SU-DHL-6 (cell line): ENCODE measurements at regions not wholly inside any gene's neighbourhood (a gene's known extent, or its start where the extent isn't known, plus 50 kb on each side); places are given as distances from the start of the nearest gene placed in this dataset.

ENCODE experiments used
- H2AFZ ChIP-seq: fragments of 200-600 bp; sonication (generic); 2 replicates; pipeline ENCODE4 v1.6.1; 2014; ENCODE audit warnings: low read depth, mild to moderate bottlenecking, moderate library complexity, mixed read lengths, antibody characterized with exemption, low read length; ENCODE audit not compliant: severe bottlenecking
- H3F3A ChIP-seq: fragments of 200-600 bp; shearing (Covaris generic); 2 replicates; pipeline ENCODE4 v1.6.0; 2016; ENCODE audit warnings: antibody characterized with exemption, mild to moderate bottlenecking; ENCODE audit not compliant: insufficient read depth
- H3K27ac ChIP-seq: fragments of 200-600 bp; sonication (generic); 2 replicates; pipeline ENCODE4 v1.5.1; 2016; ENCODE audit warnings: low read depth, mild to moderate bottlenecking, low read length, moderate library complexity, mixed read lengths
- H3K27me3 ChIP-seq: fragments of 200-600 bp; sonication (generic), shearing (Covaris generic); 2 replicates; pipeline ENCODE4 v1.6.0; 2014; ENCODE audit warnings: mild to moderate bottlenecking, low read length
- H3K36me3 ChIP-seq: fragments of 200-600 bp; sonication (generic); 2 replicates; pipeline ENCODE4 v1.6.1; 2014; ENCODE audit warnings: mild to moderate bottlenecking, low read length, mixed read lengths
- H3K4me2 ChIP-seq: fragments of 300-600, 200-600 bp; shearing (Covaris generic), sonication (generic); 2 replicates; pipeline ENCODE4 v1.6.0; 2014; ENCODE audit warnings: low read length, low read depth, mild to moderate bottlenecking; ENCODE audit not compliant: poor library complexity, severe bottlenecking
- H3K4me3 ChIP-seq: fragments of 200-600 bp; sonication (generic); 2 replicates; pipeline ENCODE4 v1.5.1; 2014; ENCODE audit warnings: antibody characterized with exemption, low read length, mild to moderate bottlenecking, mixed read lengths; ENCODE audit not compliant: insufficient read depth, poor library complexity, severe bottlenecking
- H3K79me2 ChIP-seq: fragments of 200-600 bp; sonication (generic); 2 replicates; pipeline ENCODE4 v1.6.1; 2014; ENCODE audit warnings: mild to moderate bottlenecking, low read length, moderate library complexity; ENCODE audit not compliant: insufficient read depth
- H3K9ac ChIP-seq: fragments of 200-600 bp; sonication (generic); 2 replicates; pipeline ENCODE4 v1.7.0; 2014; ENCODE audit warnings: mild to moderate bottlenecking, low read length
- H3K9me2 ChIP-seq: fragments of 200-600 bp; sonication (generic); replicated peaks from 2 replicates; pipeline ENCODE4 v1.6.1; 2014; ENCODE audit warnings: low read length; ENCODE audit not compliant: insufficient read depth
- H3K9me3 ChIP-seq: fragments of 200-600 bp; sonication (generic); 2 replicates; pipeline ENCODE4 v1.6.1; 2014; ENCODE audit warnings: low read length, mixed read lengths; ENCODE audit not compliant: insufficient read depth
- H4K20me1 ChIP-seq: fragments of 200-600 bp; sonication (generic); 2 replicates; pipeline ENCODE4 v1.6.1; 2014; ENCODE audit warnings: low read depth, mild to moderate bottlenecking, antibody characterized with exemption, low read length, moderate library complexity, mixed read lengths
- CTCF ChIP-seq: fragments of 200-600 bp; sonication (generic); IDR thresholded peaks from one replicate; pipeline ENCODE4 v1.5.1; 2017; ENCODE audit warnings: antibody characterized with exemption, mild to moderate bottlenecking, low read length, moderate library complexity; ENCODE audit not compliant: insufficient read depth, poor library complexity, severe bottlenecking
- EZH2phosphoT487 ChIP-seq: fragments of 200-600 bp; sonication (generic), shearing (Covaris generic); conservative IDR thresholded peaks from 2 replicates; pipeline ENCODE4 v1.6.1; 2018; ENCODE audit warnings: mild to moderate bottlenecking, antibody characterized with exemption, low read length, moderate library complexity, mixed read lengths

GRCh38 chr2:236941551-236941950 is 144.1 kb upstream of the COPS8 start:
- TF ChIP-seq CTCF (no peak), EZH2phosphoT487 (no peak)
- H3F3A ChIP-seq: no peaks in the 10 kb centered on the region
- no peak overlapping the region for H2AFZ ChIP-seq
- no peaks in the 10 kb centered on the region for H4K20me1 ChIP-seq
- H3K36me3 ChIP-seq: no peaks in the 10 kb centered on the region
- no peak overlapping the region for H3K4me3 ChIP-seq
- no peak overlapping the region for H3K27ac ChIP-seq
- H3K4me2 ChIP-seq: no peak overlapping the region
- no peak overlapping the region for H3K9ac ChIP-seq
- H3K27me3 ChIP-seq: no peaks in the 10 kb centered on the region
- H3K9me3 ChIP-seq: no peaks in the 10 kb centered on the region
- H3K9me2 ChIP-seq: no peaks in the 10 kb centered on the region
- H3K79me2 ChIP-seq: no peaks in the 10 kb centered on the region

GRCh38 chr2:236942554-236942953 is 143.1 kb upstream of the COPS8 start:
- Histone ChIP-seq H3K36me3 (no peaks in the 10 kb centered on the region), H3K4me3 (no peak overlapping the region), H3K9me2 (no peaks in the 10 kb centered on the region), H4K20me1 (no peaks in the 10 kb centered on the region), H2AFZ (no peak overlapping the region), H3K27ac (no peak overlapping the region), H3F3A (no peaks in the 10 kb centered on the region), H3K9me3 (no peaks in the 10 kb centered on the region), H3K4me2 (no peak overlapping the region), H3K9ac (no peak overlapping the region), H3K27me3 (no peaks in the 10 kb centered on the region), H3K79me2 (no peaks in the 10 kb centered on the region)
- TF ChIP-seq CTCF (no peak), EZH2phosphoT487 (no peak)

GRCh38 chr2:236943068-236943467 is 142.6 kb upstream of the COPS8 start:
- H3K4me2 ChIP-seq: no peak overlapping the region
- TF ChIP-seq CTCF: no peak
- no peak for TF ChIP-seq EZH2phosphoT487

GRCh38 chr2:236943841-236944513 is 141.7 kb upstream of the COPS8 start:
- Histone ChIP-seq H3K9me3 (no peaks in the 10 kb centered on the region), H2AFZ (no peak overlapping the region), H3F3A (no peaks in the 10 kb centered on the region), H3K4me2 (no peak overlapping the region), H3K9me2 (no peaks in the 10 kb centered on the region), H3K36me3 (no peaks in the 10 kb centered on the region), H3K27me3 (no peaks in the 10 kb centered on the region), H3K9ac (no peak overlapping the region), H3K27ac (no peak overlapping the region), H4K20me1 (no peaks in the 10 kb centered on the region), H3K79me2 (no peaks in the 10 kb centered on the region), H3K4me3 (no peak overlapping the region)
- no peak for TF ChIP-seq CTCF
- TF ChIP-seq EZH2phosphoT487: no peak

More at GRCh38 chr2:236943068-236943467, 142.6 kb upstream of the COPS8 start:
- Histone ChIP-seq H3K36me3 (no peaks in the 10 kb centered on the region), H3F3A (no peaks in the 10 kb centered on the region), H3K9ac (no peak overlapping the region), H3K4me3 (no peak overlapping the region), H3K27me3 (no peaks in the 10 kb centered on the region), H4K20me1 (no peaks in the 10 kb centered on the region), H3K79me2 (no peaks in the 10 kb centered on the region), H2AFZ (no peak overlapping the region), H3K27ac (no peak overlapping the region), H3K9me2 (no peaks in the 10 kb centered on the region), H3K9me3 (no peaks in the 10 kb centered on the region)
